Right renal pelvis (tissue), 4 donors: ENCODE measurements at regions not wholly inside any gene's neighbourhood (a gene's known extent, or its start where the extent isn't known, plus 50 kb on each side); places are given as distances from the start of the nearest gene placed in this dataset.

Source experiments
- DNase-seq, 4 donors: peaks; one replicate each; pipeline ENCODE4 v3.0.0-alpha.2; 2013; ENCODE audit warnings: low read depth in 4 of 4, low spot score in 3 of 4, missing footprints in 1 of 4

GRCh38 chr16:79776243-79776847, 175.8 kb upstream of the MAF start:
- no peak for DNase-seq

DNA sequence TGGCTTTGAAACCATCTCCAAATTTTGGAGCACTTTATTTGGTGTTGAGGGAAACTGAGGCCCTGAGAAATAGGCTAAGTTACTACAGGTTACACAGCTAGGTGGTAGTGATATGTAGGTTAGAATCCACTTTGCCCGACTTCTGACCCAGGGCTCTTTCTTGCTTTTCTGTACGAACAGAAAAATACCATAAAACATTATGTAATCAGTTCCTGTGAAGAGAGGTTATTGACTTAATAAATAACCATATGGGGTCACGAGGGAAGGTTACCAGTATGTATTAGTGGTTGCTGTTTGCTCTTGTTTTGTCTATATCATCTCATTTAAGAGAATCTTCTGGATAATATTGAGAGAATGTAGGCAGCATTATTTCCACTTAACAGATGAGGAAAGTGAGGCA, 172.2 kb upstream of the MAF start:
- no peak for DNase-seq

DNA sequence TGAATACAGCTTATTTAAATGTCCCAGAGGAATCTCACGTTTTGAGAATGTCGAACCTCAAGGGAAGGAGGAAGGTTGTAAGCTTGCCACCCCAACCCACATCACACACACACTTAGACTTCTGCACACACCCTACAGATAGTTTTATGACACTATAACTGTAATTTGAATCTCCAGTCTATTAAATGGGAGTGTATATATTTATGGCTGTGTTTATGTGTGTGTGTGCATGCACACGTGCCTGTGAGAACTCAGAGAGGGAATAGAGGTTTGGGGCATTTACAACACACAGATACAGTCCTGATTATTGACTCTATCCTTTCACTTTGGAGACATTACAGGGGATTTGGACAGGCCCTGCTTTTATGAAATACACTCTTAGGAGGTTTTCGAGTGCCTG, 171.5 kb upstream of the MAF start:
- DNase-seq, result no peak

- DNase-seq, result peak; percentile 82 to 87 (median 85)
Observed at GRCh38 chr16:79770244-79771064, 169.9 kb upstream of the MAF start.

GRCh38 chr16:79769928-79770243, 169.3 kb upstream of the MAF start:
- no peak for DNase-seq

- no peak for DNase-seq
Observed at GRCh38 chr16:79769270-79769927, 168.9 kb upstream of the MAF start.

DNA sequence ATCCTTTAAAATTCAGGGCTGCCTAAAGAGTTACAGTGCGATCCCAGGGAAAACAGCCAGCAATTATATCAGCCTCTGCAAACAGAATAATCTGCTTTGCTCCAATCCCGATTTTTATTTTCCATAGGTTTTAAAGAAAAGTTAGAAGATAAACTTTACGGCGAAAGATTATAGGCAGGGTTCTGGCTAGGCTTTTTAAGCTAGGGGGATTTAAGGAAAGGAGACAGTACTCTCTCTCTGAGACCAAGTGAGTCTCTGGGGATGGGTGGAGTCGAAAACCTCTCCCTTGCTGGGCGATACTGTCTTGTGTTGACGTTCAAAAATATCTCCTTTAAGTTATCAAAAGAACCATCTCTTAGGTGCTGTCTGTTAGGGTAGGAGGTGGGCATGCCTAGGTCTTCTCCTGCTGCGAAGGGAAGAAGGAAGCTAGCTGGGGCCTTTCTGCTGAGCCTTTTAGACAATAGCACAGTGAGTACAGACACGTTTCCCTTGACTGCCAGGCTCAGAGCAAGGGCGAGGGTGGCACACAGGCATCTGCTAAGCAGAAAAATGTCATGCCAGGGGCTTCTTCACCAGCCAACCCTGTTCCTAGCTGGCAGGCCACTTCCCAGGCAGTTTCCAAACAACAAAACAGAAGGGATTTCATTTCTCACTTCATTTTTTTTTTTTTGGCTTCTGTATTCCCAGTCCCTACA, 167.9 kb upstream of the MAF start:
- DNase-seq, result no peak

GRCh38 chr16:79767421-79768275, 167.1 kb upstream of the MAF start:
- DNase-seq, result no peak

DNA sequence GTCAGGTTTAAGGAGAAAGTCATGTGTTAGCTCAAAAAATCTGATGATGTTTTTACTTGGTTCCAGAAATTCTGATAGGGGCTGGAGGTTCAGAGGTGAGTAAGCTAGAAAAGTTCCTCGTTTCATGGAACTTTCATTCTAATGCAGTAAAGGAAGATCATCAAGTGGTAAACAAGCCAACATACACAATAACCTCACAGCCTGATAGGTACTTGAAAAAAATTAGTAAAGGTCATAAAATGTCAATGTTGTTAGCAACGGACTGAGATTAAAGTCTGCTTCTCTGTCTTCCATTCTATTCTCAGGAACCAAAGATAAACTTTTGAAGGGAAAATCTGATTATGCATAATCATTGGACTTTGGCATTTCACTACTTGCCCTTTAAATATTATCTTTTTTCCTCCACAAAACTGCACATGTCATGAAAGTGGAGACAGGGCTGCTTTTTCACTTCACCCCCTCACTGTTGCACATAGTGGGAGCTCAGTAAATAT, 165.4 kb upstream of the MAF start:
- DNase-seq, result no peak

DNA sequence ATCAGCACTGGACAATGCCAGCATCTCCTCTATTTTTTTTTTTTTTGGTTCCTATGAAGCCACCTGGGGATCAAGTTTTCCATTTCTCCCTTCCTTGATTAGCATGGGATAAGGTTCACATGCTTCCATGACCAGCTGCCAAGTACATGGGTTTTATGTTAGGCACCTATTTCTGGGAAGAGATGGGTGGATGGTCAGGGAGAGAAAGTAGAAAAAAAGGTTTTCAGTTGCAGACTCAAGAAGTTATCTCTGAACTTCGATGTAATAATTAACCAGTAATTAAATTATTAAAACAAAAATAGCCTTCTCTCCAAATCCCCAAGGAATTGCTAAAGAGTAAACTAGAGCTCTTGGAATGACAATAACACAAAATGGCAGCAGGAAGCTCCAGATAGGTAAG, 164.9 kb upstream of the MAF start:
- no peak for DNase-seq

- DNase-seq, result no peak
Observed at GRCh38 chr16:79764415-79765110, 164.0 kb upstream of the MAF start.

GRCh38 chr16:79762217-79762616, 161.7 kb upstream of the MAF start:
- no peak for DNase-seq

DNA sequence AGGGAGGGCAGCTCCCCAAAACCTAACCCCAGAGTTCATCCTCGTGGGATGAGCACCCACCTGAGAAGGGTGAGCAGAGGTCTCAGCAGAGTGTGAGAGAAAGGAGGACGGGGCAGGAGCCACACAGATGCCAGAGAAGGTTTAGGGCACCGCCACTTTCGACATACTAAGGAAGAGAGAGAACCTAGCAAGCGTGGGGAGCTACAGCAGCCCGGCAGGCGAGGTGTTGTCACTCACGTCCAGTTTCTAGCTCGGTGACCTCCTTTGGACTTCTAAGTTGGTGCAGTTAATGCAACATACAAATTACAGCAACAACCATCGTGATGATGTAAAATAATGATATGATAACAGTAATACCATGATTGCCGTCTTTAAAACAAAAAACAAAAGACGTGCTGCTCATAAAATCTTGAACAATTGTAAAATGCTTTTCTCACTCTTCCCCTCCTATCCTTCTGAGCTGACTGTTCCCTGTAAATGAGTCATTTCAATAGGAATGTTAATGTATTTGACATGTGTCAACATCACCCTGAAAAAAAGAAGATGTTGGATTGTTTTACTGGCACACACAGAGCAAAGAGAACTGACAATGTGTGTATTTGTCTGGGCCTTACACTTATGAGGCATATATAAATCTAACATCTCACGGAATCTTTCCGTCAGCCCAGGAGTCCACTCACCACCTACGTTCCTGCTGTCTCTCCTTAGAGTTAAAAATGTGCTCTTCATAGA, 158.2 kb upstream of the MAF start:
- no peak for DNase-seq

- no peak for DNase-seq
Observed at GRCh38 chr16:79757968-79758367, 157.4 kb upstream of the MAF start.

GRCh38 chr16:79757163-79757562, 156.6 kb upstream of the MAF start:
- no peak for DNase-seq

DNA sequence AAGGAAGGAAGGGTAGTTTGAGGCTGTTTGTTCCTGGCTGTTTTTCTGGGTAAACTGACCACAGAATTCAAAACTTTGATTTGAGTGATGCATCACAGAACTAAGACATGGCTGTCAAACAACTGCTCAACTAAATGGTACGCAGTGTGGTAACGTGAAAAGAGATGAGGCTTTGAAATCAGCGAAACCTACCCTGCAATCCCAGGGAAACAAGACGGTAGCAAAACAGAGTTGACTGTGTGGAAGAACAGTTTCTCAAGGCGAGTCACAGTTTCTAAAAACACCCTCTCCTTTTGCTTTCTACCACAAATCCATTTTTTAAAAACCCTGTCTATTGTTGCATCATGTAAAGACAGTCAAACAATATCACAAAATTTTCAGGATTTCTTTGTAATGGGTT, 156.0 kb upstream of the MAF start:
- DNase-seq, result no peak

GRCh38 chr16:79754501-79754900, 154.0 kb upstream of the MAF start:
- no peak for DNase-seq

DNA sequence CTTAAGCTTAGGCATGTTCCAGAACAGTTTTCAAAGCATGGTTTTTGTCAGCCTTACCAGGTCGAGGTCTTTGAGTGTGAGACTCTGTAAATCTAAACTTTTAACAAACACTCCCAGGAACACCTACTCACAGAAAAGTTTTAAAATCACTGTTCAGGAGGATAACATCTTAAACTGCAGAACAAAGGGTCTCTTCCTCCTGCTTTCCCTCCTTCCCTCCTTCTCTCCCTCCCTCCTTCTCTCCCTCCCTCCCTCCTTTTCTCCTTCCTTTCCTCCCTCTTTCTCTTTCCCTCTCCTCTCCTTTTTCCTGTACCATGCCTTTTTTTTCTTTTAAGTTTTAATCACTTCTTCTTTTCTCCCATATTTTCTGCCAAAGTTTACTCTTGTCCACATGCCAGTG, 153.5 kb upstream of the MAF start:
- DNase-seq, result no peak

DNA sequence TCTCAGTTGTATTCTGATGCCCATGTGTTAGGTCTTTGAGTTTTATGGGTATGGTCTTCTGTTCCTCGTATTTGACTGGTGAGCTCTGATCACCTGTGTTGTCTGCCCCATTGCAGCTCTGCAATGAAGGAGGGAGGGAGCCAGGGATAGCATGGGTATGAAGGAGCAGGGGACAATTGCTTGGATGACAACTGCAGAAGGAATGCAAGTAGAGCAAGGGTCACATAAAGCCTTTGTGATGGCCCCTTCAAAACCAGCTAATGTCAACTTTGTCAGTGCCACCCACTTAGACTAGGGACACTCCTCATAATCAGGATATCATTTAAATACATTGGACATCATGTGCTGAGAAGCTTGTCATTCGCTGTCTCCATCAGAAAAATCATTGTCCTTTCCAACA, 152.7 kb upstream of the MAF start:
- DNase-seq, result no peak
